Endothelial cell (in vitro differentiated cells): ENCODE measurements at regions not wholly inside any gene's neighbourhood (a gene's known extent, or its start where the extent isn't known, plus 50 kb on each side); places are given as distances from the start of the nearest gene placed in this dataset.
A peak's percentile ranks its signal among the peaks of the same experiment; 100 is the strongest.

Source experiments
- DNase-seq: peaks from one replicate; pipeline ENCODE4 v3.0.0; 2021; ENCODE audit warnings: low spot score
- H3K27ac Mint-ChIP-seq: one replicate; pipeline ENCODE4 v1.8.0; 2021; ENCODE audit warnings: mixed read lengths, inconsistent platforms; ENCODE audit not compliant: unreplicated experiment
- H3K27me3 Mint-ChIP-seq: one replicate; pipeline ENCODE4 v1.8.0; 2021; ENCODE audit warnings: mild to moderate bottlenecking, moderate library complexity, mixed read lengths, inconsistent platforms; ENCODE audit not compliant: unreplicated experiment
- H3K36me3 Mint-ChIP-seq: one replicate; pipeline ENCODE4 v1.8.0; 2021; ENCODE audit warnings: mild to moderate bottlenecking, low read depth, mixed read lengths, inconsistent platforms; ENCODE audit not compliant: unreplicated experiment
- H3K4me1 Mint-ChIP-seq: one replicate; pipeline ENCODE4 v1.8.0; 2021; ENCODE audit warnings: mild to moderate bottlenecking, mixed read lengths, inconsistent platforms; ENCODE audit not compliant: unreplicated experiment
- H3K4me3 Mint-ChIP-seq: one replicate; pipeline ENCODE4 v1.8.0; 2021; ENCODE audit warnings: mild to moderate bottlenecking, mixed read lengths, inconsistent platforms; ENCODE audit not compliant: unreplicated experiment
- H3K9me3 Mint-ChIP-seq: one replicate; pipeline ENCODE4 v1.8.0; 2021; ENCODE audit warnings: mixed read lengths, inconsistent platforms; ENCODE audit not compliant: unreplicated experiment
- TF ChIP-seq, protein P1 (sequence below): fragments of 200-600 bp; sonication (generic); IDR thresholded peaks from one replicate; pipeline ENCODE4 v1.5.0; 2021; ENCODE audit warnings: antibody characterized with exemption; ENCODE audit not compliant: unreplicated experiment

DNA sequence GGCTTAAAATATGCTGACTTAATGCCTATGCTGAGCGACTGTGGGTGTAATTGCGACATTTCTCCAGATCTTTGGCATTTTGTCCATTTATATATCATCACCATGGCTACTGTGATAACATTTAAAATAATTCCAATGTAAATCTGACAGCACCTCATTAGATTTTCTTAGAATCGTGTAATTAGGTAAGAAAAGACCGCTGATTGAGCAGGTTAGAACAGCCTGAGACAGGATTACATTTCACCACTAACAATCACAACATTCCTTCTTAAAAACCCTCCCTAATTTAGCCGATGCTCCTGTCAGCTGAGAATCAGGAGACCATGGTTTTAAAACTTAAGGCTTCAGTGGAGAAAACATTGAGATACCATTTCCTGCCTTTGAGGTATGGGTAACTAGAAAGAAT, 455.3 kb upstream of the PDZRN3 start:
- no peaks in the 10 kb centered on the region for H3K9me3 Mint-ChIP-seq

DNA sequence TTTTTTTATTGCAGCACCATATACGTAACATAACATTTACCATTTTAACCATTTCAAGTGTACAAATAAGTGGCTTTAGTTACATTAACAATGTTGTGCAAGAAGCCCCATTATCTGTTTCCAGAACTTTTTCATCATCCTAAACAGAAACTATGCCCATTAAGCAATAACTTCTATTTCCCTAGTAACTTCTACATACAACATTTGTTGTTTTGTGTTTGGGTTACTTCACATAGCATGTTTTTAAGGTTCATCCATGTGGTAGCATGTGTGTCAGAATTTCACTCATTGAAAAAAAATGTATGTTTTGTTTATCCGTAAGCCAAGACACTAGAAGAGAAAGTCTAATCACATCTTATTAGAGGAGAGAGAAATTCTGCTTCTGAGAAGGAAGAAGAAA, 450.5 kb upstream of the PDZRN3 start:
- no peak overlapping the region for H3K4me3 Mint-ChIP-seq
- H3K9me3 Mint-ChIP-seq = no peaks in the 10 kb centered on the region
- no peak for DNase-seq
- no peaks in the 10 kb centered on the region for H3K27me3 Mint-ChIP-seq
- TF ChIP-seq, protein P1, sequence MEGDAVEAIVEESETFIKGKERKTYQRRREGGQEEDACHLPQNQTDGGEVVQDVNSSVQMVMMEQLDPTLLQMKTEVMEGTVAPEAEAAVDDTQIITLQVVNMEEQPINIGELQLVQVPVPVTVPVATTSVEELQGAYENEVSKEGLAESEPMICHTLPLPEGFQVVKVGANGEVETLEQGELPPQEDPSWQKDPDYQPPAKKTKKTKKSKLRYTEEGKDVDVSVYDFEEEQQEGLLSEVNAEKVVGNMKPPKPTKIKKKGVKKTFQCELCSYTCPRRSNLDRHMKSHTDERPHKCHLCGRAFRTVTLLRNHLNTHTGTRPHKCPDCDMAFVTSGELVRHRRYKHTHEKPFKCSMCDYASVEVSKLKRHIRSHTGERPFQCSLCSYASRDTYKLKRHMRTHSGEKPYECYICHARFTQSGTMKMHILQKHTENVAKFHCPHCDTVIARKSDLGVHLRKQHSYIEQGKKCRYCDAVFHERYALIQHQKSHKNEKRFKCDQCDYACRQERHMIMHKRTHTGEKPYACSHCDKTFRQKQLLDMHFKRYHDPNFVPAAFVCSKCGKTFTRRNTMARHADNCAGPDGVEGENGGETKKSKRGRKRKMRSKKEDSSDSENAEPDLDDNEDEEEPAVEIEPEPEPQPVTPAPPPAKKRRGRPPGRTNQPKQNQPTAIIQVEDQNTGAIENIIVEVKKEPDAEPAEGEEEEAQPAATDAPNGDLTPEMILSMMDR = no peak
- H3K27ac Mint-ChIP-seq = no peak overlapping the region
- H3K36me3 Mint-ChIP-seq = no peaks in the 10 kb centered on the region
- H3K4me1 Mint-ChIP-seq = peaks cover 38% of the 10 kb centered on the region

More for the DNA sequence above, 455.3 kb upstream of the PDZRN3 start:
- peak overlapping the region; percentile 70 for H3K27ac Mint-ChIP-seq
- H3K4me1 Mint-ChIP-seq = peaks cover 35% of the 10 kb centered on the region
- DNase-seq = no peak
- H3K36me3 Mint-ChIP-seq = no peaks in the 10 kb centered on the region
- H3K4me3 Mint-ChIP-seq = no peak overlapping the region
- peaks cover 1% of the 10 kb centered on the region for H3K27me3 Mint-ChIP-seq
- TF ChIP-seq, protein P1 = no peak

DNA sequence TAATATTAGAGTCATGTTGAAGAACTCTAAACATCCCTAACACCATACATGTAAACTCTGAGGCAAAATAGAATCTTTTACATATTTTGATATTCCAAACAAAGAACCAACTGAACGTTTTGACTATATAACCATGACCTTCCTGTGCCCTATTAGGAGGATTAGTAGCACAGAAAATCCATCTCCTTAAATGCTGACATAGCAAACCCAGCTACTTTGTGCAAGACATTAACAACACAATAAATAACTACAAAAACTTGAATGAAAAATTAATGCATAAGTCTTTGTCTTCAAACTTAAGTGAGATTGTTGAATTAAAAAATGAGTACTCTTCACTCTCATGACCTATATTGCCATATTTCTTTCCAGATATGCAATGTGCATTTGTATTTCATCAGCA, 450.0 kb upstream of the PDZRN3 start:
- Mint-ChIP-seq H3K27ac (no peak overlapping the region), H3K36me3 (no peaks in the 10 kb centered on the region), H3K4me3 (no peak overlapping the region), H3K27me3 (no peaks in the 10 kb centered on the region), H3K4me1 (peaks cover 33% of the 10 kb centered on the region), H3K9me3 (no peaks in the 10 kb centered on the region)
- no peak for DNase-seq
- TF ChIP-seq, protein P1 = no peak

DNA sequence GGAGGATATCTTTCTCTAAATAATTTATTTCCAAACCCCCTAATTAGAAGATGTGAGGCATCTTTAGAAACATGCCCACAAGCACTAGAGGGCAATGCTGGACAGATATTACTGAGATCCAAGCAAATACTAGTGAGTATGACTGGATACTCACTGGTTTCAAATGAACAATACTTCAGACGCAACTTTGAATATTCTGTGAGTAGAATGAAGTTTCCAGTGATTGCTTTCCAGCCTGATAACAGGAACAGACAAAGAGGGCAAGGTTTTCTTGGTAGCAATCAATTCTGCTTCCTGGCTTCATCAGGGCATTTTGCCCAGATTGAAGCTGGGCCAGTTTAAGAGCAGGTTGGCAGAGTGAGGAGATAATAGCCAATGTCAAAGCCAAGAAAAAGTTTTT, 442.6 kb upstream of the PDZRN3 start:
- Mint-ChIP-seq H3K27me3 (no peaks in the 10 kb centered on the region), H3K27ac (no peak overlapping the region), H3K4me1 (peaks cover 7% of the 10 kb centered on the region), H3K36me3 (no peaks in the 10 kb centered on the region), H3K9me3 (no peaks in the 10 kb centered on the region), H3K4me3 (no peak overlapping the region)
- TF ChIP-seq, protein P1 = no peak
- no peak for DNase-seq

DNA sequence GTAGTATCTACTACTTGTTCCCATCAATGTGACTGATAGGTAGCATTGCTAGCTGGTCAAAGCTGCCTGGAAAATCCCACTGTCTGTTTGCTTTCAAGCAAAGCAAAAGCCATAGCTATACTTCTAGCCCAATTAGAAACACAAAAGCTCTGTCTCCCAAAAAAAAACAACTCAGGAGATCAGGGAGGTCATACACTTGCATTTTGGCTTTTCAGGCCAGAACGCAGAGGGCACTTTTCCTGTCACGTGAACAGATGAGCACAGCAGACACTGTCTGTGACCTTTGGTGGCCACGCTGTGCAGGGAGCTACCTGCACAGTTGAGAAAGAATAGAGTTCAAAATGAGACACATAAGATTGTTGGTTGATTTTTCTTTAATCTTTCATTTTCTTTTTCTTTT, 441.7 kb upstream of the PDZRN3 start:
- TF ChIP-seq, protein P1 = no peak
- no peak for DNase-seq
- Mint-ChIP-seq H3K27me3 (no peaks in the 10 kb centered on the region), H3K4me3 (no peak overlapping the region), H3K27ac (no peak overlapping the region), H3K9me3 (no peaks in the 10 kb centered on the region), H3K36me3 (no peaks in the 10 kb centered on the region), H3K4me1 (peaks cover 5% of the 10 kb centered on the region)
